ENCODE measurements at regions not wholly inside any gene's neighbourhood (a gene's known extent, or its start where the extent isn't known, plus 50 kb on each side); places are given as distances from the start of the nearest gene placed in this dataset.
A peak's percentile ranks its signal among the peaks of the same experiment; 100 is the strongest.

GRCh38 chr3:18645619-18646018, 220.5 kb upstream of the SATB1 start:
- Mint-ChIP-seq H3K9me3 (peaks cover 32 to 34% of the 10 kb centered on the region in 2 donors), H3K27ac (peak overlapping the region; percentile 76 to 91), H3K36me3 (peaks cover 35 to 62% of the 10 kb centered on the region in 2 donors)
- peak; percentile 36 to 61 for ATAC-seq
- DNase-seq (ENCODE audit: low spot score in 2 of 2): peak in 1 of 2 donors; percentile 53

DNA sequence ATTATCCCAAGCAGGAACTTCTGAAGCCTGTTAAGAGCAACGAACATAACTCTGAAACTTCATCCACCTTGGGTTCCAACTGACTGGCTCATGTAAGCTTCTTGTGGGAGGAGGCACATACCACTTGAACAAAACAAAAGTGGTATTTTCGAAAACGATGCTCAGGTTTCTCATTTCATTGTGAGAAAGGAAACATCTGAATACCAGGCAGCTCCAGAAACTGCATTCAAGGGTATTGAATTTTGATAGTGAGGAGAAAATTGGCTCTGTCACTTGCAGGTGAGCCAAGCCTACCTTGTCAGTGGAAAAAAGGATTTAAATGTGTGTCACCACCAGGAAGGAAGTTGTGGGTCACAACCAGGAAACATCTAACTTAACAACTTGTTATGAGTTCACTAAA, 218.1 kb upstream of the SATB1 start:
- DNase-seq (ENCODE audit: low spot score in 2 of 2): no peak
- H3K27ac Mint-ChIP-seq: peak overlapping the region; percentile 52 to 76
- peak; percentile 36 to 43 for ATAC-seq
- peaks cover 36 to 39% of the 10 kb centered on the region in 2 donors for H3K9me3 Mint-ChIP-seq
- peaks cover 35 to 71% of the 10 kb centered on the region in 2 donors for H3K36me3 Mint-ChIP-seq

GRCh38 chr3:18641916-18642315, 216.8 kb upstream of the SATB1 start:
- ATAC-seq: no peak

DNA sequence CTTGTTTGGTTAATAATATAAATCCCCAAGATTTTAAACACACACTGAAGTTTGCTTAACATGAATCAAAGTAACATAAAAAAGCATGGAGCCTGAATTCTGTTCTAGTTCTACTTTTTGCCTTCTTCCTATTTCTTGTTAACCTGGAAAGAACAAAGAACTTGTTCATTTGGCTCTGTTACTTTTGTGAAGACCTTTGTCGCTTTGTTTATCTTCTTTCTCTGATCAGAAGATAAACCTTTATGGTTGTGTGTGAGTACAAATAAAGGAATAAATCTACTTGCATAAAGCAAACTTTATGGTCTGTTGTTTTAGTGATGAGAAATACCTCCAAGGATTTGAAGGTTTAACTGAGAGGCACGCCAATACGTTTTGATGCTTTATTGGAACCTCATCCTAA, 210.1 kb upstream of the SATB1 start:
- Mint-ChIP-seq H3K36me3 (peaks cover 0 to 22% of the 10 kb centered on the region in 2 donors), H3K27ac (no peak overlapping the region), H3K9me3 (peaks cover 5 to 18% of the 10 kb centered on the region in 2 donors)
- ATAC-seq (no peak), DNase-seq (ENCODE audit: low spot score in 2 of 2) (no peak)

More at GRCh38 chr3:18641916-18642315, 216.8 kb upstream of the SATB1 start:
- Mint-ChIP-seq H3K9me3 (peaks cover 33 to 47% of the 10 kb centered on the region in 2 donors), H3K27ac (no peak overlapping the region), H3K36me3 (peaks cover 35 to 73% of the 10 kb centered on the region in 2 donors)
- no peak for DNase-seq (ENCODE audit: low spot score in 2 of 2)

DNA sequence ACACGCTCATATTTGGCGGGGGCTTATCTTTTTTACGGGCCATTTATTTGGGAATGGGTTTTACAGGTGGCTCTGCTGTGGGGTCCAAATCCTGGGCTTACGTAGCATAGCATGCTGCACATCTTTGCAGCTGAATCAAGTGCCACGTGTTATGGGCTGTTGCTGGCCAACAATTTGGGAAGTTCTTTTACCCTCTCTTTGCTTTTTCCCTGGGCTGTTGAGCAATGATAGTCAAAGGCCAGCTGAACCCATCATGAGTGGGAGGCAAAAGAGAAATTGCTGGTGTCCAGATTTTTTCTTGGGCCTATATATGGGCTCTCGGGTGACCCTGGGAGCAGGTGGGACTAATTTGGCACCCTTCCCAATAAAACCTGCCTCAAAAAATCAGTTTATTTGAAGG, 209.3 kb upstream of the SATB1 start:
- peaks cover 0 to 17% of the 10 kb centered on the region in 2 donors for H3K36me3 Mint-ChIP-seq
- peaks cover 5 to 15% of the 10 kb centered on the region in 2 donors for H3K9me3 Mint-ChIP-seq
- DNase-seq (ENCODE audit: low spot score in 2 of 2): no peak
- ATAC-seq: no peak
- no peak overlapping the region for H3K27ac Mint-ChIP-seq

GRCh38 chr3:18633002-18633401, 207.9 kb upstream of the SATB1 start:
- DNase-seq (ENCODE audit: low spot score in 2 of 2) (no peak), ATAC-seq (no peak)
- H3K9me3 Mint-ChIP-seq: peaks cover 4 to 12% of the 10 kb centered on the region in 2 donors
- H3K27ac Mint-ChIP-seq: no peak overlapping the region
- peaks cover 0 to 14% of the 10 kb centered on the region in 2 donors for H3K36me3 Mint-ChIP-seq

DNA sequence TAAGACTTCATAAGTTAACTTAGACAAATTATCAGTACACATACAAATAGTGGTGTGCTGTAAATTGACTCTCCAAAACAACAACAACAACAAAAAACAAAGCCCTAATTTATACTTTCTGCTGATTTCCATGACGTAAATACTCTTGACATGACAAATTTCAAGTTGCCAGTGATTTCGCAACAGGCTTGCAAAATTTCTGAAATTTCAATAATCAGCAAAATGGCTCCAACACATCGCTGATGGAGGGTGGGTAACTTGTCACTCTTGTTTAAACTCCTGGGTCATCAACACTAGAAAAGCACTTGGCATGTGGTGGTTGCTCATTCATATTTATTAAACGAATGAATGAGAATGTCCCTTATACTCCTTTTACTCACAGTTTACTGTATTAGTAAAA, 205.2 kb upstream of the SATB1 start:
- Mint-ChIP-seq H3K27ac (no peak overlapping the region), H3K36me3 (peaks cover 0 to 16% of the 10 kb centered on the region in 2 donors), H3K9me3 (peaks cover 11 to 21% of the 10 kb centered on the region in 2 donors)
- ATAC-seq: no peak
- no peak for DNase-seq (ENCODE audit: low spot score in 2 of 2)

GRCh38 chr3:18625085-18625484, 199.9 kb upstream of the SATB1 start:
- DNase-seq (ENCODE audit: low spot score in 2 of 2): no peak
- Mint-ChIP-seq H3K36me3 (peaks cover 0 to 13% of the 10 kb centered on the region in 2 donors), H3K27ac (no peak overlapping the region), H3K9me3 (peaks cover 18 to 36% of the 10 kb centered on the region in 2 donors)
- no peak for ATAC-seq

DNA sequence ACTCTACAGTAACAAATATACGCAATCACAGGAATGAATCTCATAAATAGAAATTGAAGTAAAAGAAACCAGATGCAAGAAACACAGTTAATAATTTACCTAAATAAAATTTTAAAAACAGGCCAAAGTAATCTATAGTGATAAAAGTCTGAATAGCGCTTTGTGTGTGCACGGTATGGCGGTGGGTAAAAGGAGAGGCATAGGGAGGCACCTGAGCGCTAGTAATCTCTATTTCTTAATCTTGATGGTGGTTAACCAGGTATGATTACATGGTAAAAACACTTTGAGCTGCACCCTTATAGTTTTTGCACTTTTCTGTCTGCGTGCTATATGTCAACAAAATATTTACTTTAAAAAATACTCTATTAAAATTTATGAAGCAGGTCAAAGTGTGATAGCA, 198.1 kb upstream of the SATB1 start:
- Mint-ChIP-seq H3K36me3 (peaks cover 0 to 13% of the 10 kb centered on the region in 2 donors), H3K27ac (no peak overlapping the region), H3K9me3 (peaks cover 18 to 36% of the 10 kb centered on the region in 2 donors)
- DNase-seq (ENCODE audit: low spot score in 2 of 2) (no peak), ATAC-seq (no peak)

DNA sequence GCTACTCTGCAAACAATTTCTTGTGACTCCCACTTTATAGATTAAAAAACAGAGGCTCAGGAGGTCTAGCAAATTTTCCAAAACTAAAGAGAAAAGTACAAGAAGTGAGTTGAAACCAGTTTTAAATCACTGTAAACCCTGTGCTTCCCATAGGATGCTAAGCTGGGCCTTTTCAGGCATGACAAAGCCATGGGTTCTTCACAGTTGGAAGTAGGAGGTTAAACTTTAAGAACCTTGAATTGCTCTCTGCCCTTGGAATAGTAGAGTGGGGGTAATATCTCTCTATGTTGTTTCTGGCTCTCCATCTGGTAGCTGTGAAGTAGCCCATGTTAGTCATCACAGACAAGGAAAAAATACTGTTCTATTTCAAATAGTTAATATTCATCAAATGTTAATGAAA, 193.6 kb upstream of the SATB1 start:
- Mint-ChIP-seq H3K9me3 (peaks cover 3 to 15% of the 10 kb centered on the region in 2 donors), H3K27ac (no peak overlapping the region), H3K36me3 (peaks cover 0 to 17% of the 10 kb centered on the region in 2 donors)
- no peak for ATAC-seq
- DNase-seq (ENCODE audit: low spot score in 2 of 2): no peak

- Mint-ChIP-seq H3K27ac (no peak overlapping the region), H3K9me3 (peaks cover 8 to 18% of the 10 kb centered on the region in 2 donors), H3K36me3 (peaks cover 7 to 21% of the 10 kb centered on the region in 2 donors)
- DNase-seq (ENCODE audit: low spot score in 2 of 2) (no peak), ATAC-seq (no peak)
These were observed 186.9 kb upstream of the SATB1 start for GRCh38 chr3:18611991-18612390.

GRCh38 chr3:18609187-18609586, 184.0 kb upstream of the SATB1 start:
- no peak for ATAC-seq
- DNase-seq (ENCODE audit: low spot score in 2 of 2): no peak
- Mint-ChIP-seq H3K9me3 (peaks cover 8 to 14% of the 10 kb centered on the region in 2 donors), H3K36me3 (peaks cover 7 to 11% of the 10 kb centered on the region in 2 donors), H3K27ac (no peak overlapping the region)

- Mint-ChIP-seq H3K9me3 (peaks cover 16 to 34% of the 10 kb centered on the region in 2 donors), H3K27ac (no peak overlapping the region), H3K36me3 (peaks cover 17 to 40% of the 10 kb centered on the region in 2 donors)
- no peak for DNase-seq (ENCODE audit: low spot score in 2 of 2)
- no peak for ATAC-seq
These were observed 172.8 kb upstream of the SATB1 start for GRCh38 chr3:18597919-18598318.

GRCh38 chr3:18593231-18593630, 168.1 kb upstream of the SATB1 start:
- H3K36me3 Mint-ChIP-seq: peaks cover 7 to 17% of the 10 kb centered on the region in 2 donors
- ATAC-seq (no peak), DNase-seq (ENCODE audit: low spot score in 2 of 2) (no peak)
- H3K9me3 Mint-ChIP-seq: peaks cover 0 to 15% of the 10 kb centered on the region in 2 donors
- no peak overlapping the region for H3K27ac Mint-ChIP-seq

DNA sequence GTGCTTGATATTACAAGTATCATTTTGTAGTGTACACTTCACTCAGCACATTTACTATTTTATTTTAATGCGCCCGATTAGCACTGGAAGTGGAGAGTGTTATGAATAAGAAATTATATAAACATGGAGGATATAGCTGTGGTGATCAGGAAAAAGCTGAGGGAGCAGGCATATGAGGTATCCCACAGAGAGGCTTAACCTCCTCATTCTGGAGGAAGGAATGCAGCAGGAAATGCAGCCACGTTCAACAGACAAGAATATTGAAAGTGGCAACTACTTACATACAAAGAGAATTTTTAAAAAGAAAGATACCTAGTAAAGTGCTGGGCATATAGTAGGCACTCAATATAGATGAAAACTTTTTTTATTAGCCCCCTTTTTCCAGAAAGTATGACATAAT, 166.0 kb upstream of the SATB1 start:
- no peak for ATAC-seq
- no peak overlapping the region for H3K27ac Mint-ChIP-seq
- DNase-seq (ENCODE audit: low spot score in 2 of 2): no peak
- H3K36me3 Mint-ChIP-seq: peaks cover 0 to 4% of the 10 kb centered on the region in 2 donors
- peaks cover 3 to 15% of the 10 kb centered on the region in 2 donors for H3K9me3 Mint-ChIP-seq

GRCh38 chr3:18586076-18586475, 160.9 kb upstream of the SATB1 start:
- Mint-ChIP-seq H3K27ac (no peak overlapping the region), H3K9me3 (peaks cover 10 to 17% of the 10 kb centered on the region in 2 donors), H3K36me3 (peaks cover 11 to 19% of the 10 kb centered on the region in 2 donors)
- ATAC-seq: no peak
- no peak for DNase-seq (ENCODE audit: low spot score in 2 of 2)

DNA sequence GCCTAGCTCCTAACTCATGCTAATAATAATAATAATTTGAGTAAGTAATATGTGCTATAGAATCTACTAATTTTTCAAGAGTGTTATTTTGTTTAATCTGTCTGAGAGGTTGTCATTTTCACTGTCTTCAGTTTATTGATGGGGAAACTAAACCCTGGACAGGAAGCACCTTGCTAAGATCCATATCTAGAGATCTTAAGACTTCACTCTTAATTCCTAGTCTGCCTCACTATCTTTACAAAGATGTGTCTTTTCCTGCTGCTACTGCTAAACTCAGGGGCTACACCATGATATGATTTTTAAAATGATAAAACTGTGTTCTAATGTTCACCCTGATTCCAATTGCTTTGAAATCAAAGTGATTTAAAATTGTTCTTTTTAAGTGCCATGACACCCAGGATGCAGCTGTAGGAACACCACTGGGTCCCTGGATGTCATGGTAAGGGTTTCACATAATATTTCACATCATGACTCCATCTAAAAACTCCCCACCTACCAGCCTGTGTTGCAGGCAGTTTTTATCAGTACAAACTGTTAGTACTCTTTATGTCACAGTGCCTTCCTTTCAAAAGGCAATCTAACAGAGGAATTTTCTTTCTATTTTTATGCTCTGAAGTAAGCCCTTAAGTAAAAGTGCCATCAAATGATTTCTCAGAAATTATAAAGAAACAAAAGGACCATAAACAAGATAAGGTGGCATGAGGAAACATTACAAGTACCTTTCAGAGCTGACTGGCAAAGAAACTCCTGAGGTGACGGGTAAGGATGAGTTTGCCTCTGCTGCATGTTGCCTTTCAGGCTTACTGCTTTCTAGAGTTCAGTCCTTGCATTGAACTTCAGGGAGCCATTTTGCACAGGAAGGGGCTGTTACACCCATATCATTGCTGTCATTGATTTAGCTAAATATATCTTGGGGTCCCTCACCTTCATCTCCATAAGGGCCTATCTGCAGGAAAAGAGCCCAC, 160.1 kb upstream of the SATB1 start:
- Mint-ChIP-seq H3K9me3 (peaks cover 10 to 20% of the 10 kb centered on the region in 2 donors), H3K27ac (no peak overlapping the region), H3K36me3 (peaks cover 16 to 20% of the 10 kb centered on the region in 2 donors)
- ATAC-seq (no peak), DNase-seq (ENCODE audit: low spot score in 2 of 2) (no peak)

All from activated naive CD4-positive, alpha-beta T cell treated with anti-CD3 and anti-CD28 coated beads, Interleukin-2, amount 50 U/mL, for 72 hours (primary cell).